Skeletal muscle cell (primary cell): ENCODE measurements at regions not wholly inside any gene's neighbourhood (a gene's known extent, or its start where the extent isn't known, plus 50 kb on each side); places are given as distances from the start of the nearest gene placed in this dataset.
"Not testable (repeated sequence)": the region's sequence is repeated elsewhere in the genome, so short reads cannot be mapped to it uniquely, and the experiment has no call there.

Source experiments
- DNase-seq: peaks from one replicate; pipeline ENCODE4 v3.0.0-alpha.2; 2010; ENCODE audit warnings: low read depth
- H3K4me3 ChIP-seq: 2 replicates; pipeline ENCODE4 v1.5.1; 2011; ENCODE audit warnings: low read depth, mild to moderate bottlenecking, control low read depth, low read length, moderate library complexity

GRCh38 chr2:174697255-174697654 is 67.0 kb downstream of the CHRNA1 start:
- no peak overlapping the region for H3K4me3 ChIP-seq
- no peak for DNase-seq

GRCh38 chr2:174694920-174695319 is 69.4 kb downstream of the CHRNA1 start:
- no peak overlapping the region for H3K4me3 ChIP-seq
- no peak for DNase-seq

- DNase-seq = no peak
- no peak overlapping the region for H3K4me3 ChIP-seq
Observed at GRCh38 chr2:174694196-174694878, 69.9 kb downstream of the CHRNA1 start.

- no peak for DNase-seq
- no peak overlapping the region for H3K4me3 ChIP-seq
Observed at GRCh38 chr2:174693344-174693743, 70.9 kb downstream of the CHRNA1 start.

GRCh38 chr2:174692256-174692919 is 71.9 kb downstream of the CHRNA1 start:
- no peak overlapping the region for H3K4me3 ChIP-seq
- DNase-seq = no peak

- DNase-seq = no peak
- no peak overlapping the region for H3K4me3 ChIP-seq
Observed at GRCh38 chr2:174691201-174691779, 73.0 kb downstream of the CHRNA1 start.

- no peak for DNase-seq
- no peak overlapping the region for H3K4me3 ChIP-seq
Observed at GRCh38 chr2:174690026-174690425, 74.2 kb downstream of the CHRNA1 start.

- no peak overlapping the region for H3K4me3 ChIP-seq
- no peak for DNase-seq
Observed at GRCh38 chr2:174688079-174688478, 76.2 kb downstream of the CHRNA1 start.

GRCh38 chr2:174686430-174686829 is 77.8 kb downstream of the CHRNA1 start:
- H3K4me3 ChIP-seq = no peak overlapping the region
- no peak for DNase-seq

- peak; percentile 31 for DNase-seq
- H3K4me3 ChIP-seq = peak overlapping the region; percentile 73
Observed at GRCh38 chr2:174683392-174683759, 80.9 kb downstream of the CHRNA1 start.

- peak overlapping the region; percentile 73 for H3K4me3 ChIP-seq
- DNase-seq = no peak
Observed at GRCh38 chr2:174682578-174683391, 81.5 kb downstream of the CHRNA1 start.

GRCh38 chr2:174682007-174682577 is 82.2 kb downstream of the CHRNA1 start:
- DNase-seq = no peak
- peak overlapping the region; percentile 73 for H3K4me3 ChIP-seq

- peak overlapping the region; percentile 73 for H3K4me3 ChIP-seq
- no peak for DNase-seq
Observed at GRCh38 chr2:174681099-174682006, 82.9 kb downstream of the CHRNA1 start.

GRCh38 chr2:174680221-174680620 is 82.6 kb upstream of the WIPF1 start:
- no peak overlapping the region for H3K4me3 ChIP-seq

GRCh38 chr2:174678395-174678794 is 80.8 kb upstream of the WIPF1 start:
- H3K4me3 ChIP-seq = no peak overlapping the region
- DNase-seq = no peak

More at GRCh38 chr2:174680221-174680620, 82.6 kb upstream of the WIPF1 start:
- DNase-seq = no peak

GRCh38 chr2:174675615-174676014 is 78.0 kb upstream of the WIPF1 start:
- DNase-seq = no peak
- H3K4me3 ChIP-seq = no peak overlapping the region

- DNase-seq = no peak
- H3K4me3 ChIP-seq = no peak overlapping the region
Observed at GRCh38 chr2:174673876-174674275, 76.3 kb upstream of the WIPF1 start.

- no peak overlapping the region for H3K4me3 ChIP-seq
- DNase-seq = no peak
Observed at GRCh38 chr2:174673440-174673839, 75.8 kb upstream of the WIPF1 start.

GRCh38 chr2:174671532-174671931 is 73.9 kb upstream of the WIPF1 start:
- not testable (repeated sequence) for H3K4me3 ChIP-seq, DNase-seq
